ENCODE measurements at regions not wholly inside any gene's neighbourhood (a gene's known extent, or its start where the extent isn't known, plus 50 kb on each side); places are given as distances from the start of the nearest gene placed in this dataset.

DNA sequence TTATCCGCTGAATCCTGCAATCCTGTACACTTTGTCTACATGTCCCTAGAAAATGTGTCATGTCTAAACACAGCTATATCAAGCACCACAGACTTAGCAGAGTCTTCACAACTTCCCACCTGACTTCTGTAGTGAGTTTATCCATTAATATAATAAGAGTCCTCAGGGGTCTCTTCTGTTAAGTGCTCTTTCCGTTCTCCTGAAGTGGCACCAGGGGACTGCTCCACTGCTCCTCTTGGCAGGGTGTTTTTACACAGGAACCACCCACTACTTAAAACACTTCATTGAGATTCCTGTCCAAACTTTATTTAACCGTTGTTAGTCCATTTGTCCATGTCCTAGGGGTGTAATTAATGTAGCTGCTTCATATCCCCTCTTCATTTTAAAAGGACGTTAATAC is 1000.4 kb downstream of the STPG2 start:
- no peak for TF ChIP-seq POLR2A (IDR thresholded peaks at IDR 0.05)
- TF ChIP-seq, protein P1, sequence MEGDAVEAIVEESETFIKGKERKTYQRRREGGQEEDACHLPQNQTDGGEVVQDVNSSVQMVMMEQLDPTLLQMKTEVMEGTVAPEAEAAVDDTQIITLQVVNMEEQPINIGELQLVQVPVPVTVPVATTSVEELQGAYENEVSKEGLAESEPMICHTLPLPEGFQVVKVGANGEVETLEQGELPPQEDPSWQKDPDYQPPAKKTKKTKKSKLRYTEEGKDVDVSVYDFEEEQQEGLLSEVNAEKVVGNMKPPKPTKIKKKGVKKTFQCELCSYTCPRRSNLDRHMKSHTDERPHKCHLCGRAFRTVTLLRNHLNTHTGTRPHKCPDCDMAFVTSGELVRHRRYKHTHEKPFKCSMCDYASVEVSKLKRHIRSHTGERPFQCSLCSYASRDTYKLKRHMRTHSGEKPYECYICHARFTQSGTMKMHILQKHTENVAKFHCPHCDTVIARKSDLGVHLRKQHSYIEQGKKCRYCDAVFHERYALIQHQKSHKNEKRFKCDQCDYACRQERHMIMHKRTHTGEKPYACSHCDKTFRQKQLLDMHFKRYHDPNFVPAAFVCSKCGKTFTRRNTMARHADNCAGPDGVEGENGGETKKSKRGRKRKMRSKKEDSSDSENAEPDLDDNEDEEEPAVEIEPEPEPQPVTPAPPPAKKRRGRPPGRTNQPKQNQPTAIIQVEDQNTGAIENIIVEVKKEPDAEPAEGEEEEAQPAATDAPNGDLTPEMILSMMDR (IDR thresholded peaks at IDR 0.05), result no peak
